Neural progenitor cell (in vitro differentiated cells): ENCODE measurements at regions not wholly inside any gene's neighbourhood (a gene's known extent, or its start where the extent isn't known, plus 50 kb on each side); places are given as distances from the start of the nearest gene placed in this dataset.

Experiments used
- DNase-seq: peaks from one replicate; pipeline ENCODE4 v3.0.0-alpha.2; 2016; ENCODE audit warnings: low spot score
- H2AFZ ChIP-seq: fragments of 200-600 bp; sonication (generic); replicated peaks from 2 replicates; pipeline ENCODE4 v1.6.1; 2016; ENCODE audit warnings: antibody characterized with exemption
- H3F3A ChIP-seq: fragments of 200-600 bp; sonication (generic); 2 replicates; pipeline ENCODE4 v1.6.1; 2016; ENCODE audit warnings: antibody characterized with exemption, low read depth
- H3K27ac ChIP-seq: fragments of 200-600 bp; sonication (generic); 2 replicates; pipeline ENCODE4 v1.5.1; 2016; ENCODE audit warnings: mild to moderate bottlenecking
- H3K27me3 ChIP-seq: fragments of 200-600 bp; sonication (generic); 2 replicates; pipeline ENCODE4 v1.6.1; 2016; ENCODE audit warnings: mild to moderate bottlenecking, moderate library complexity
- H3K36me3 ChIP-seq: fragments of 200-600 bp; sonication (generic); 2 replicates; pipeline ENCODE4 v1.5.1; 2016
- H3K4me1 ChIP-seq: fragments of 200-600 bp; sonication (generic); 2 replicates; pipeline ENCODE4 v1.6.1; 2016; ENCODE audit warnings: mixed run types
- H3K4me2 ChIP-seq: fragments of 200-600 bp; sonication (generic); 2 replicates; pipeline ENCODE4 v1.6.1; 2016
- H3K4me3 ChIP-seq: fragments of 200-600 bp; sonication (generic); 2 replicates; pipeline ENCODE4 v1.5.1; 2016
- H3K79me2 ChIP-seq: fragments of 200-600 bp; sonication (generic); 2 replicates; pipeline ENCODE4 v1.6.1; 2016; ENCODE audit warnings: low read depth
- H3K9ac ChIP-seq: fragments of 200-600 bp; sonication (generic); 2 replicates; pipeline ENCODE4 v1.6.1; 2016
- H3K9me3 ChIP-seq: fragments of 200-600 bp; sonication (generic); 2 replicates; pipeline ENCODE4 v1.5.1; 2016; ENCODE audit warnings: low read depth
- H4K20me1 ChIP-seq: fragments of 200-600 bp; sonication (generic); 2 replicates; pipeline ENCODE4 v1.6.1; 2016; ENCODE audit warnings: low read depth
- H3K27ac Mint-ChIP-seq: 3 replicates; pipeline ENCODE4 v1.8.0; 2021; ENCODE audit warnings: mixed read lengths
- H3K27me3 Mint-ChIP-seq: 2 replicates; pipeline ENCODE4 v1.8.0; 2022; ENCODE audit warnings: low read depth, mild to moderate bottlenecking, inconsistent platforms, moderate library complexity, mixed read lengths; ENCODE audit not compliant: insufficient read depth
- H3K36me3 Mint-ChIP-seq: 3 replicates; pipeline ENCODE4 v1.8.0; 2021; ENCODE audit warnings: mixed read lengths
- H3K4me1 Mint-ChIP-seq: 3 replicates; pipeline ENCODE4 v1.8.0; 2021; ENCODE audit warnings: mixed read lengths
- H3K4me3 Mint-ChIP-seq: 3 replicates; pipeline ENCODE4 v1.8.0; 2021; ENCODE audit warnings: mild to moderate bottlenecking, moderate library complexity, mixed read lengths
- H3K9me3 Mint-ChIP-seq: 3 replicates; pipeline ENCODE4 v1.8.0; 2020; ENCODE audit warnings: mixed read lengths
- EZH2phosphoT487 ChIP-seq: fragments of 200-600 bp; sonication (generic); IDR thresholded peaks from 2 replicates; pipeline ENCODE4 v1.6.1; 2017; ENCODE audit warnings: antibody characterized with exemption

DNA sequence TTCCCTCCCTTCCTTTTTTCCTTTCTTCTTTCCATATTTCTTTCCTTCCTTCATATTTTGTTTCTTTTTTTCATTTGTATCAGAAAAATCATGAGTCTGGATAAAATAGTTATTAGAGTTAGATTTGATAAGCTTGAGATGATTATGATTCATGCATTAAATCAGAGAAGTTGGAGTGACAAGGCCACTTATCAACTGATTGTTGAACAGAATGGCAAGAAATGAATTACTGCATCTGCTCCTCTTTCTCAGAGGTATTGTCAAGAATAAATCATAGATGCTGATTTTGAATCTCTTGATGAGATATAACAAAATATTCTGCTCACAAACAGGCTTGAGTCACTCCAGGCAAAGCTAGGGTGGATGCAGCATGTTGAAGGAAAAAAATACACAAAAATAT lies 54.6 kb upstream of the ANO5 start:
- no peaks in the 10 kb centered on the region for H3K9me3 Mint-ChIP-seq
- no peaks in the 10 kb centered on the region for H3K4me1 Mint-ChIP-seq
- DNase-seq = no peak
- no peaks in the 10 kb centered on the region for H3K36me3 Mint-ChIP-seq
- H3K27me3 ChIP-seq = no peaks in the 10 kb centered on the region
- H3K27ac ChIP-seq = no peak overlapping the region
- H3K9ac ChIP-seq = no peak overlapping the region
- H3K36me3 ChIP-seq = no peaks in the 10 kb centered on the region
- no peak overlapping the region for H3K4me3 Mint-ChIP-seq
- no peaks in the 10 kb centered on the region for H3K79me2 ChIP-seq
- no peaks in the 10 kb centered on the region for H3F3A ChIP-seq
- H3K4me2 ChIP-seq = no peak overlapping the region
- H3K27me3 Mint-ChIP-seq = no peaks in the 10 kb centered on the region
- no peak overlapping the region for H3K27ac Mint-ChIP-seq
- no peaks in the 10 kb centered on the region for H3K4me1 ChIP-seq
- H3K4me3 ChIP-seq = no peak overlapping the region
- H3K9me3 ChIP-seq = no peaks in the 10 kb centered on the region
- no peak overlapping the region for H2AFZ ChIP-seq
- H4K20me1 ChIP-seq = no peaks in the 10 kb centered on the region
- TF ChIP-seq EZH2phosphoT487 = no peak
